ENCODE measurements at regions not wholly inside any gene's neighbourhood (a gene's known extent, or its start where the extent isn't known, plus 50 kb on each side); places are given as distances from the start of the nearest gene placed in this dataset.

DNA sequence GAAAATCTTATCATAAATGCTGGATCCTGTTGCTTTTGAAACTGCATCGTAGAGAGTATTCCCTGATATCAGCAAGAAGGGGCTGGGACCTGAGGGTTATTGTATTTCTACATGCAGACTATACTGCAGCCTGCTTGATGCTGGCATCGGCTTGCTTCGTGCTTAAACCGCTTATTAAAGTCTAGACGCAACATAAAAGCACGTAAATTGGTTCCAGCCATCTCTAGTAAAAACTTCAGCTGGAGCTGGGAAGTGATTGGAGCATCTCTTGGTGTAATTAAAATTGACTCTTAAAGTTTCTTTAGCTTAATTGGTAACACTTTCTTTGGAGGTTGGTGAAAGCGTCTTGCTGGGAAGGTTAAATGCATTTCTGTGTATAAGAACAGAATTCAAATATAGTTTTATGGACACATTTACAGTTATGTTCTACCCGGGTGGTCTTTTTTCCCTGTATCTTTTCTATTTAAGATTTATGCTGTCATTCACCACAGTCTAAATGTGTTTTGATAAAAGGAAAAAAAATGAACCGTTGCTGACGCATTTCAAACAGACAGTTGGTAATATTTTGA is 139.0 kb upstream of the JAG1 start:
- no peak for TF ChIP-seq ZNF8 (CRISPR knock-in tag; IDR thresholded peaks at IDR 0.05)
- TF ChIP-seq, protein P1, sequence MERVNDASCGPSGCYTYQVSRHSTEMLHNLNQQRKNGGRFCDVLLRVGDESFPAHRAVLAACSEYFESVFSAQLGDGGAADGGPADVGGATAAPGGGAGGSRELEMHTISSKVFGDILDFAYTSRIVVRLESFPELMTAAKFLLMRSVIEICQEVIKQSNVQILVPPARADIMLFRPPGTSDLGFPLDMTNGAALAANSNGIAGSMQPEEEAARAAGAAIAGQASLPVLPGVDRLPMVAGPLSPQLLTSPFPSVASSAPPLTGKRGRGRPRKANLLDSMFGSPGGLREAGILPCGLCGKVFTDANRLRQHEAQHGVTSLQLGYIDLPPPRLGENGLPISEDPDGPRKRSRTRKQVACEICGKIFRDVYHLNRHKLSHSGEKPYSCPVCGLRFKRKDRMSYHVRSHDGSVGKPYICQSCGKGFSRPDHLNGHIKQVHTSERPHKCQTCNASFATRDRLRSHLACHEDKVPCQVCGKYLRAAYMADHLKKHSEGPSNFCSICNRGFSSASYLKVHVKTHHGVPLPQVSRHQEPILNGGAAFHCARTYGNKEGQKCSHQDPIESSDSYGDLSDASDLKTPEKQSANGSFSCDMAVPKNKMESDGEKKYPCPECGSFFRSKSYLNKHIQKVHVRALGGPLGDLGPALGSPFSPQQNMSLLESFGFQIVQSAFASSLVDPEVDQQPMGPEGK (CRISPR knock-in tag; IDR thresholded peaks at IDR 0.05; ENCODE audit: borderline replicate concordance) = no peak
- no peak for TF ChIP-seq ZFP3 (CRISPR knock-in tag; IDR thresholded peaks at IDR 0.05)
- TF ChIP-seq BACH2 (CRISPR knock-in tag; IDR thresholded peaks at IDR 0.05; ENCODE audit: borderline replicate concordance) = no peak
- no peak for TF ChIP-seq ZNF70 (CRISPR knock-in tag; IDR thresholded peaks at IDR 0.05)
- no peak for TF ChIP-seq RARB (CRISPR knock-in tag; IDR thresholded peaks at IDR 0.05)
- TF ChIP-seq, protein P2, sequence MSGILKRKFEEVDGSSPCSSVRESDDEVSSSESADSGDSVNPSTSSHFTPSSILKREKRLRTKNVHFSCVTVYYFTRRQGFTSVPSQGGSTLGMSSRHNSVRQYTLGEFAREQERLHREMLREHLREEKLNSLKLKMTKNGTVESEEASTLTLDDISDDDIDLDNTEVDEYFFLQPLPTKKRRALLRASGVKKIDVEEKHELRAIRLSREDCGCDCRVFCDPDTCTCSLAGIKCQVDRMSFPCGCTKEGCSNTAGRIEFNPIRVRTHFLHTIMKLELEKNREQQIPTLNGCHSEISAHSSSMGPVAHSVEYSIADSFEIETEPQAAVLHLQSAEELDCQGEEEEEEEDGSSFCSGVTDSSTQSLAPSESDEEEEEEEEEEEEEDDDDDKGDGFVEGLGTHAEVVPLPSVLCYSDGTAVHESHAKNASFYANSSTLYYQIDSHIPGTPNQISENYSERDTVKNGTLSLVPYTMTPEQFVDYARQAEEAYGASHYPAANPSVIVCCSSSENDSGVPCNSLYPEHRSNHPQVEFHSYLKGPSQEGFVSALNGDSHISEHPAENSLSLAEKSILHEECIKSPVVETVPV (CRISPR knock-in tag; IDR thresholded peaks at IDR 0.05) = no peak
